Trophoblast cell (in vitro differentiated cells and primary cell): ENCODE measurements at regions not wholly inside any gene's neighbourhood (a gene's known extent, or its start where the extent isn't known, plus 50 kb on each side); places are given as distances from the start of the nearest gene placed in this dataset.

Experiments
- DNase-seq, 2 donors: peaks; one replicate each; pipeline ENCODE4 v3.0.0-alpha.2; 2016
- H2AFZ ChIP-seq: 2 replicates; pipeline ENCODE4 v1.6.1; 2013; ENCODE audit warnings: low read length, moderate library complexity, mild to moderate bottlenecking; ENCODE audit not compliant: insufficient read depth, poor library complexity
- H2AK5ac ChIP-seq: 2 replicates; pipeline ENCODE4 v1.6.1; 2013; ENCODE audit warnings: mild to moderate bottlenecking, low read length
- H2BK120ac ChIP-seq: 2 replicates; pipeline ENCODE4 v1.6.1; 2013; ENCODE audit warnings: low read length, mild to moderate bottlenecking, moderate library complexity; ENCODE audit not compliant: insufficient read depth, poor library complexity
- H2BK12ac ChIP-seq: 2 replicates; pipeline ENCODE4 v1.6.1; 2013; ENCODE audit warnings: mild to moderate bottlenecking, low read length, moderate library complexity
- H2BK5ac ChIP-seq: 2 replicates; pipeline ENCODE4 v1.6.1; 2013; ENCODE audit warnings: low read length, low read depth, moderate library complexity, mild to moderate bottlenecking; ENCODE audit not compliant: poor library complexity
- H3K14ac ChIP-seq: 2 replicates; pipeline ENCODE4 v1.6.1; 2013; ENCODE audit warnings: mild to moderate bottlenecking, low read length
- H3K18ac ChIP-seq: 2 replicates; pipeline ENCODE4 v1.6.1; 2013; ENCODE audit warnings: mild to moderate bottlenecking, low read length
- H3K23ac ChIP-seq: 2 replicates; pipeline ENCODE4 v1.6.1; 2013; ENCODE audit warnings: low read length
- H3K27ac ChIP-seq: 2 replicates; pipeline ENCODE4 v1.5.1; 2013; ENCODE audit warnings: low read depth, mild to moderate bottlenecking, inconsistent platforms, low read length, moderate library complexity
- H3K27me3 ChIP-seq: 2 replicates; pipeline ENCODE4 v1.6.1; 2013; ENCODE audit warnings: inconsistent platforms, mild to moderate bottlenecking, low read length, moderate library complexity; ENCODE audit not compliant: insufficient read depth
- H3K36me3 ChIP-seq, 2 experiments: 1 replicate in 1 of 2; 2 replicates in 1 of 2; pipeline ENCODE4 v1.6.1; 2013; ENCODE audit warnings: low read length in 2 of 2, mild to moderate bottlenecking in 2 of 2, moderate library complexity in 1 of 2; ENCODE audit not compliant: insufficient read depth in 2 of 2, control insufficient read depth in 1 of 2
- H3K4ac ChIP-seq: 2 replicates; pipeline ENCODE4 v1.6.1; 2013; ENCODE audit warnings: low read depth, mild to moderate bottlenecking, low read length, moderate library complexity
- H3K4me1 ChIP-seq, 2 experiments: 1 replicate in 1 of 2; 2 replicates in 1 of 2; pipeline ENCODE4 v1.6.1; 2013; ENCODE audit warnings: low read length in 2 of 2, mild to moderate bottlenecking in 2 of 2, moderate library complexity in 1 of 2; ENCODE audit not compliant: insufficient read depth in 2 of 2, control insufficient read depth in 1 of 2
- H3K4me2 ChIP-seq: 2 replicates; pipeline ENCODE4 v1.6.1; 2013; ENCODE audit warnings: inconsistent platforms, mild to moderate bottlenecking, low read length, moderate library complexity
- H3K4me3 ChIP-seq: 2 replicates; pipeline ENCODE4 v1.5.1; 2013; ENCODE audit warnings: mild to moderate bottlenecking, low read depth, low read length, inconsistent platforms
- H3K79me1 ChIP-seq: one replicate; pipeline ENCODE4 v1.6.1; 2013; ENCODE audit warnings: low read length
- H3K79me2 ChIP-seq: 2 replicates; pipeline ENCODE4 v1.6.1; 2013; ENCODE audit warnings: low read length, mild to moderate bottlenecking; ENCODE audit not compliant: control insufficient read depth, insufficient read depth, poor library complexity
- H3K9ac ChIP-seq: 2 replicates; pipeline ENCODE4 v1.6.1; 2013; ENCODE audit warnings: mild to moderate bottlenecking, low read length
- H3K9me3 ChIP-seq: 2 replicates; pipeline ENCODE4 v1.6.1; 2013; ENCODE audit warnings: low read depth, mild to moderate bottlenecking, control low read depth, inconsistent platforms, low read length; ENCODE audit not compliant: insufficient read depth
- H4K12ac ChIP-seq: 2 replicates; pipeline ENCODE4 v1.6.1; 2013; ENCODE audit warnings: low read depth, mild to moderate bottlenecking, low read length, moderate library complexity
- H4K8ac ChIP-seq: 2 replicates; pipeline ENCODE4 v1.6.1; 2013; ENCODE audit warnings: low read depth, mild to moderate bottlenecking, low read length, moderate library complexity
- H4K91ac ChIP-seq: one replicate; pipeline ENCODE4 v1.6.1; 2013; ENCODE audit warnings: low read depth, mild to moderate bottlenecking, low read length, moderate library complexity
- WGBS: extraction: QIAGEN DNeasy Blood & Tissue Kit; methylation state at CpG from one replicate; pipeline ENCODE4 v1.1.7; 2013; ENCODE audit warnings: missing lambda C conversion rate; ENCODE audit not compliant: insufficient read length, insufficient coverage; ENCODE audit errors: extremely low coverage; 5-methylcytosine and 5-hydroxymethylcytosine counted together

DNA sequence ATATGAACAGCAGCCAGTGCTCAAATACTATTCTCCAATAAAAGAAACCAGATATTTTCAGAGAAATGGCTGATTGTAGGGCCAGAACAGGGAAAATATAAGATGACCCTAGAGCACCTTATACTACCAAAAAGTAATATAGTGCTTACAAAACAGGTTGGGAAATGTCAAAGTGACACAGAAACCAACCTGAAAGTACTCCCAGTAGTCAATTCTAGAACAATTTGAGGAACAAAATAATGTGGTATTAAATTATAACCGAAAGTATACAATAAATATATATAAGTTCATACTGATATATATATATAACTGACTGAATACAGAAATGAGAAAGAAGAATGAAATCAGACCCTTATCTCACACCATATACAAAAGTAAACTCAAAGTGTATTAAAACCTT is 657.2 kb upstream of the PHF14 start:
- H3K27ac ChIP-seq, result no peak overlapping the region
- no peak overlapping the region for H2AFZ ChIP-seq
- H4K8ac ChIP-seq, result no peak overlapping the region
- no peak overlapping the region for H4K91ac ChIP-seq
- no peak overlapping the region for H3K4me2 ChIP-seq
- no peaks in the 10 kb centered on the region for H3K79me1 ChIP-seq
- H3K14ac ChIP-seq, result no peak overlapping the region
- H3K9me3 ChIP-seq, result no peaks in the 10 kb centered on the region
- no peak overlapping the region for H2BK120ac ChIP-seq
- no peak overlapping the region for H2AK5ac ChIP-seq
- H3K4me3 ChIP-seq, result no peak overlapping the region
- H3K4me1 ChIP-seq, result no peaks in the 10 kb centered on the region
- no peak overlapping the region for H3K23ac ChIP-seq
- no peak overlapping the region for H3K4ac ChIP-seq
- no peak overlapping the region for H4K12ac ChIP-seq
- no peaks in the 10 kb centered on the region for H3K36me3 ChIP-seq
- H3K18ac ChIP-seq, result no peak overlapping the region
- no peak overlapping the region for H2BK5ac ChIP-seq
- H3K9ac ChIP-seq, result no peak overlapping the region
- no peaks in the 10 kb centered on the region for H3K27me3 ChIP-seq
- WGBS, result no CpG with 5 or more reads among the region's 1 CpG
- no peak for DNase-seq
- H2BK12ac ChIP-seq, result no peak overlapping the region
- H3K79me2 ChIP-seq, result no peaks in the 10 kb centered on the region

DNA sequence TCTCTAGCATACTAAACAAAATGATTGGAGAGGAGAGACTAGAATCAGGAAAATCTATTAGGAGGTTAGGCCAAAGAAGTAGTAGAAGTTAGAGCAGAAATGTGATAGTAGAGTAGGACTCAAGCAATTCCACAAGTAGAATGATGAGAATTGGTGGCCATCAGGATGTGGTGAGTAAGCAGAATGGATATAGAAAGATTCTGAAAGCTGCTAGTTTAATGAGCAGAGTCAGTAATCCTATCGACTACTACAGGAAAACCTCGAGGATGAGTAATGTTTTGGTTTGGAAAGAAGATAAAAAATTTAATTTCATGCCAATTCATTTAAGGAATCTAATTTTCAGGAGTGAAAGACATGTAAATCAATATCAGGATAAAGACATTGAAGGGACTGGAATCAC is 648.3 kb upstream of the PHF14 start:
- Histone ChIP-seq H3K79me2 (no peaks in the 10 kb centered on the region), H3K4ac (no peak overlapping the region), H4K8ac (no peak overlapping the region), H3K18ac (no peak overlapping the region), H3K79me1 (no peaks in the 10 kb centered on the region), H3K9me3 (no peaks in the 10 kb centered on the region), H2AFZ (no peak overlapping the region), H3K4me2 (no peak overlapping the region), H2BK5ac (no peak overlapping the region), H2BK12ac (no peak overlapping the region), H3K23ac (no peak overlapping the region), H3K27me3 (no peaks in the 10 kb centered on the region), H3K4me3 (no peak overlapping the region), H2AK5ac (no peak overlapping the region), H4K12ac (no peak overlapping the region), H3K27ac (no peak overlapping the region), H3K36me3 (no peaks in the 10 kb centered on the region), H3K9ac (no peak overlapping the region), H4K91ac (no peak overlapping the region), H3K14ac (no peak overlapping the region), H3K4me1 (no peaks in the 10 kb centered on the region), H2BK120ac (no peak overlapping the region)
- WGBS, result no CpG with 5 or more reads among the region's 2 CpGs
- no peak for DNase-seq

DNA sequence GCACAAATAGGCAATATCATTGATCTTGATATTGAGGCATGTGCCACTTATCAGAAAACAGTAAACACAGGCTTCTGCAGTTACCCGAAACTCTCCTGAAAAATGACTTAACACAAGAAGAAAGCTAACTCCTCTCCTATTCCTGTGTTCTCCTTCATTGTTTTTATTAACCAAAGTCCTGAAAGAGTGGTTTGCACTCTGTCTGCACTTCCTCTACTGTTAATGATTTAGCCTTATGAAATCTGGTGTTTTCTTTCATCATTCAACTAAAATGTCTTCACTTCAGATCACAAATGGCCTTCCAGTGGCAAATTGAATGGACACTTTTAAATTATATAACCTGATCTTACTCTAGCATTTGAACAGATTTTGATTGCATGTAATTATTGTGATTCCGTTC is 630.6 kb upstream of the PHF14 start:
- Histone ChIP-seq H3K4me1 (no peaks in the 10 kb centered on the region), H3K14ac (no peak overlapping the region), H3K9ac (no peak overlapping the region), H3K4me2 (no peak overlapping the region), H3K9me3 (peaks cover 2% of the 10 kb centered on the region), H3K18ac (no peak overlapping the region), H2BK120ac (no peak overlapping the region), H2AK5ac (no peak overlapping the region), H3K4me3 (no peak overlapping the region), H4K12ac (no peak overlapping the region), H3K79me1 (no peaks in the 10 kb centered on the region), H3K23ac (no peak overlapping the region), H3K27me3 (no peaks in the 10 kb centered on the region), H2AFZ (no peak overlapping the region), H2BK5ac (no peak overlapping the region), H2BK12ac (no peak overlapping the region), H3K79me2 (no peaks in the 10 kb centered on the region), H3K4ac (no peak overlapping the region), H3K27ac (no peak overlapping the region), H4K8ac (no peak overlapping the region), H3K36me3 (no peaks in the 10 kb centered on the region), H4K91ac (no peak overlapping the region)
- no peak for DNase-seq
- WGBS, result no CpG with 5 or more reads among the region's 2 CpGs

DNA sequence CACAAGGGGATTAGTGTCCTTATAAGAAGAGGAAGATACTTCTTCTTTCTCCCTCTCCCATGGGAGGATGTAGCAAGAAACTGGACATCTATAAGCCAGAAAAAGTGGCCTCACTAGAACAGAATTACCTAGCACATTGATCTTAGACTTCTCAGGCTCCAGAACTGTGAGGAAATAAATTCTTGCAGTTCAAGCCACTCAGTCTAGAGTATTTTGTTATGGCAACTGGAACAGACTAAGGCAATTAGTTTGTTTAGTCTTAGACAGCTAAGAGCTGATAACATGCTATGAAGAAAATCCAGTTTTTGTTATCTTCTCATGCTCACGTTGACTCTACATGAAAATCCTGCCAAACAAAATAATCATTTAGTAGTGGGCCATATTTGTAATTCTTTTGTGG is 627.6 kb upstream of the PHF14 start:
- H2AK5ac ChIP-seq, result no peak overlapping the region
- no peak overlapping the region for H2BK120ac ChIP-seq
- no peaks in the 10 kb centered on the region for H3K79me2 ChIP-seq
- no peaks in the 10 kb centered on the region for H3K27me3 ChIP-seq
- peak overlapping the region; percentile 40 for H2BK12ac ChIP-seq
- no peak overlapping the region for H3K4me2 ChIP-seq
- no peak overlapping the region for H4K91ac ChIP-seq
- no peak overlapping the region for H3K9ac ChIP-seq
- no peak overlapping the region for H3K14ac ChIP-seq
- H3K79me1 ChIP-seq, result no peaks in the 10 kb centered on the region
- H2AFZ ChIP-seq, result no peak overlapping the region
- H3K9me3 ChIP-seq, result no peaks in the 10 kb centered on the region
- no peak overlapping the region for H4K12ac ChIP-seq
- no peaks in the 10 kb centered on the region for H3K36me3 ChIP-seq
- no peak overlapping the region for H4K8ac ChIP-seq
- DNase-seq, result peak; percentile 62 to 93
- no peak overlapping the region for H3K18ac ChIP-seq
- peak overlapping the region; percentile 14 for H3K27ac ChIP-seq
- H3K4ac ChIP-seq, result no peak overlapping the region
- H3K4me1 ChIP-seq, result no peaks in the 10 kb centered on the region
- no peak overlapping the region for H2BK5ac ChIP-seq
- no peak overlapping the region for H3K4me3 ChIP-seq
- H3K23ac ChIP-seq, result no peak overlapping the region
- WGBS, result no CpG with 5 or more reads among the region's 1 CpG
